HFF-Myc (cell line): ENCODE measurements at regions not wholly inside any gene's neighbourhood (a gene's known extent, or its start where the extent isn't known, plus 50 kb on each side); places are given as distances from the start of the nearest gene placed in this dataset.

Experiments used
- DNase-seq: peaks from one replicate; pipeline ENCODE4 v3.0.0-alpha.2; 2011; ENCODE audit warnings: low read depth; ENCODE audit errors: extremely low read depth
- H3K4me3 ChIP-seq: replicated peaks from 2 replicates; pipeline ENCODE4 v1.5.1; 2011; ENCODE audit warnings: low read depth, mild to moderate bottlenecking, control low read depth, low read length
- CTCF ChIP-seq: IDR thresholded peaks from 2 replicates; pipeline ENCODE4 v1.5.1; 2012; ENCODE audit warnings: mild to moderate bottlenecking, low read depth, low read length, control low read depth; ENCODE audit errors: missing control alignments

- TF ChIP-seq CTCF = no peak
- no peak overlapping the region for H3K4me3 ChIP-seq
- DNase-seq = no peak
Observed at GRCh38 chr4:3689576-3690550, 76.3 kb upstream of the ADRA2C start.

GRCh38 chr4:3689006-3689405 is 77.2 kb upstream of the ADRA2C start:
- H3K4me3 ChIP-seq = no peak overlapping the region
- no peak for TF ChIP-seq CTCF
- no peak for DNase-seq

GRCh38 chr4:3688018-3688998 is 77.9 kb upstream of the ADRA2C start:
- TF ChIP-seq CTCF = no peak

GRCh38 chr4:3687538-3687937 is 78.6 kb upstream of the ADRA2C start:
- no peak overlapping the region for H3K4me3 ChIP-seq
- no peak for TF ChIP-seq CTCF

More at GRCh38 chr4:3688018-3688998, 77.9 kb upstream of the ADRA2C start:
- H3K4me3 ChIP-seq = no peak overlapping the region
- DNase-seq = no peak

GRCh38 chr4:3686753-3687152 is 79.4 kb upstream of the ADRA2C start:
- H3K4me3 ChIP-seq = no peak overlapping the region
- TF ChIP-seq CTCF = no peak
- DNase-seq = no peak

More at GRCh38 chr4:3687538-3687937, 78.6 kb upstream of the ADRA2C start:
- DNase-seq = no peak

DNA sequence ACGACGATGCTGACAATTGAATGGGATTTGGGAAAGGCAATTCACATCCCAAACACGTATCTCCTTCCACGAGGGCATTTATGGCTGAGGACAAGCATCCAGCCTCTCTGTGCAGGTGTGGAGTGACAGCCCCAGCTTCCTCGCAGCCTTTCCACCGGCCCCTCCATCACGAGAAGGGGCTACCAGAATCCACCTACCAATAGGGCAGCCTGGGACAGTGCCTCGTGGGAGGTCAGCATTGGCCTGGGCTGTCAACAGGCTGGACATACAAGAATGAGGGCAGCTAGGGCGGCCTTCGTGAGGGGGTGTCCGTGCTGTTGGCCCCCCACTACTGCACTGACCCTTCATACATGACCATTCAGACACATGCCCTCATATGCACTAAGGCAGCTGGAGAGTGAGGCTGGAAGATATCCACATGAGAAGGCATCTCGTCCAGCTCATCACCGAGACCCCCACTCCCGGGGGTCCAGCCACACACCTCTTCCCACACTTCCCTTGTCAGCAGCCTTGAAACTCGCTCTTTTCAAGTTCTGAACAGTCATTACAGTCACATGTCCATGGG is 81.0 kb upstream of the ADRA2C start:
- DNase-seq = no peak
- H3K4me3 ChIP-seq = no peak overlapping the region
- TF ChIP-seq CTCF = no peak
